ENCODE measurements at regions not wholly inside any gene's neighbourhood (a gene's known extent, or its start where the extent isn't known, plus 50 kb on each side); places are given as distances from the start of the nearest gene placed in this dataset.

DNA sequence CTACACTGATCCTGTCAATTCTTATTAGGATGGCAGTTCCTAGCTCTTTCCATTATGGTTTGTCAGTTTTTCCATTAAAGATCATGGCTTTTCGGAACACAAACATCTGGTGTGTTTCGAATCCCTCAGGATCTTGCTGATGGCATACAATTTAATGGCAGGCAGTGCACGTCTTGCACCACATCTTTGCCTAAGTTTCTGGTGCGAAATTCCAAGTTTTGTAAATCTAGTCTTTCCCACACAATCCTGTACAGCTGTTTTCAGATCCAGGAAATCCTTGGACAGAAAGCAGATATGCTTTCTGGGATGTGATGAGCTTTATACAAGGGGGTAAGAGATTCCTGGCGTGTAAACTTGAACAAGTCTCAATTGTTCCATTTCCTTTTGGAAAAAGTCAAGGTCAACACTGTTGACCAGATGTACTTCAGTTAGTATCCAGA, 224.3 kb upstream of the PHYHIPL start:
- no peak for TF ChIP-seq CTCF (IDR thresholded peaks at IDR 0.05)
- TF ChIP-seq POLR2A (IDR thresholded peaks at IDR 0.05): no peak
